Renal cortex interstitium (tissue), 11 donors: ENCODE measurements at regions not wholly inside any gene's neighbourhood (a gene's known extent, or its start where the extent isn't known, plus 50 kb on each side); places are given as distances from the start of the nearest gene placed in this dataset.
"Not testable (repeated sequence)": the region's sequence is repeated elsewhere in the genome, so short reads cannot be mapped to it uniquely, and the experiment has no call there.

ENCODE experiments used
- DNase-seq, 11 donors: peaks; one replicate each; pipeline ENCODE4 v3.0.0-alpha.2; 2013; ENCODE audit warnings: low read depth in 9 of 11, low spot score in 4 of 11; ENCODE audit errors: extremely low read depth in 1 of 11

GRCh38 chrX:1763294-1763693 lies 148.4 kb downstream of the ASMT start:
- no peak for DNase-seq

- not testable (repeated sequence) for DNase-seq
Measured at GRCh38 chrX:1764883-1765364, 150.1 kb downstream of the ASMT start.

GRCh38 chrX:1767026-1767425 lies 152.2 kb downstream of the ASMT start:
- DNase-seq = peak in 2 of 11 donors; percentile 1 to 8

GRCh38 chrX:1778817-1779216 lies 164.0 kb downstream of the ASMT start:
- no peak for DNase-seq

GRCh38 chrX:1779626-1780025 lies 164.8 kb downstream of the ASMT start:
- no peak for DNase-seq

- DNase-seq = no peak
Measured at GRCh38 chrX:1781766-1782165, 166.9 kb downstream of the ASMT start.

- no peak for DNase-seq
Measured at GRCh38 chrX:1784773-1785172, 169.9 kb downstream of the ASMT start.

- no peak for DNase-seq
Measured at GRCh38 chrX:1788300-1788911, 173.5 kb downstream of the ASMT start.

- DNase-seq = no peak
Measured at GRCh38 chrX:1792636-1793035, 177.8 kb downstream of the ASMT start.

- no peak for DNase-seq
Measured at GRCh38 chrX:1794586-1794985, 179.7 kb downstream of the ASMT start.

GRCh38 chrX:1802912-1803311 lies 188.1 kb downstream of the ASMT start:
- DNase-seq = no peak

GRCh38 chrX:1803741-1804140 lies 188.9 kb downstream of the ASMT start:
- DNase-seq = no peak

- DNase-seq = peak in 6 of 11 donors; percentile 10 to 43 (median 38)
Measured at GRCh38 chrX:1807301-1807731, 192.5 kb downstream of the ASMT start.

- no peak for DNase-seq
Measured at GRCh38 chrX:1809581-1809980, 194.7 kb downstream of the ASMT start.

GRCh38 chrX:1813809-1814208 lies 198.9 kb downstream of the ASMT start:
- DNase-seq = peak in 3 of 11 donors; percentile 5 to 35 (median 33)

- no peak for DNase-seq
Measured at GRCh38 chrX:1815456-1816175, 200.8 kb downstream of the ASMT start.

GRCh38 chrX:1816387-1816982 lies 201.6 kb downstream of the ASMT start:
- DNase-seq = not testable (repeated sequence)

- no peak for DNase-seq
Measured at GRCh38 chrX:1821846-1822245, 207.0 kb downstream of the ASMT start.

GRCh38 chrX:1824855-1825254 lies 210.0 kb downstream of the ASMT start:
- DNase-seq = no peak

GRCh38 chrX:1833656-1834360 lies 218.9 kb downstream of the ASMT start:
- DNase-seq = no peak
